CD14-positive monocyte (primary cell): ENCODE measurements at regions not wholly inside any gene's neighbourhood (a gene's known extent, or its start where the extent isn't known, plus 50 kb on each side); places are given as distances from the start of the nearest gene placed in this dataset.

ENCODE experiments used
- DNase-seq, 3 donors: peaks; one replicate each; pipeline ENCODE4 v3.0.0-alpha.2; 2011 to 2022
- H2AFZ ChIP-seq: 2 replicates; pipeline ENCODE4 v1.6.0; 2012; ENCODE audit warnings: mild to moderate bottlenecking, low read depth, low read length, inconsistent platforms; ENCODE audit not compliant: insufficient read depth, poor library complexity, severe bottlenecking
- H3K27ac ChIP-seq, 2 donors: 1 replicate in 1 of 2; 2 replicates in 1 of 2; pipeline ENCODE4 v1.5.1; 2012 to 2013; ENCODE audit warnings: low read length in 2 of 2, control low read depth in 1 of 2, inconsistent platforms in 1 of 2, low read depth in 1 of 2, mild to moderate bottlenecking in 1 of 2
- H3K27me3 ChIP-seq, 2 donors: one replicate each; pipeline versions ENCODE4 v1.6.0 to v1.6.1; 2011 to 2013; ENCODE audit warnings: low read length in 2 of 2; ENCODE audit not compliant: control insufficient read depth in 2 of 2, insufficient read depth in 2 of 2
- H3K36me3 ChIP-seq, 2 donors: replicated peaks in 1 of 2; 1 replicate in 1 of 2; 2 replicates in 1 of 2; pipeline versions ENCODE4 v1.5.1 to v1.6.1; 2012 to 2013; ENCODE audit warnings: low read length in 2 of 2, control low read depth in 1 of 2, inconsistent platforms in 1 of 2, mild to moderate bottlenecking in 1 of 2; ENCODE audit not compliant: insufficient read depth in 2 of 2, control insufficient read depth in 1 of 2
- H3K4me1 ChIP-seq, 2 donors: 1 replicate in 1 of 2; 2 replicates in 1 of 2; pipeline versions ENCODE4 v1.5.1 to v1.6.1; 2012 to 2013; ENCODE audit warnings: low read length in 2 of 2, control low read depth in 1 of 2, inconsistent platforms in 1 of 2, mild to moderate bottlenecking in 1 of 2, moderate library complexity in 1 of 2; ENCODE audit not compliant: insufficient read depth in 2 of 2, control insufficient read depth in 1 of 2
- H3K4me2 ChIP-seq: replicated peaks from 2 replicates; pipeline ENCODE3; 2012; ENCODE audit warnings: low read length, moderate library complexity, mild to moderate bottlenecking; ENCODE audit not compliant: poor library complexity, severe bottlenecking; ENCODE audit errors: extremely low read depth
- H3K4me3 ChIP-seq, 3 experiments: fragments of 200-600 bp in 1 of 3; sonication (generic) in 1 of 3; replicated peaks in 1 of 3; 1 replicate in 2 of 3; 2 replicates in 1 of 3; pipeline ENCODE4 v1.5.1; 2011 to 2013; ENCODE audit warnings: low read length in 3 of 3, mild to moderate bottlenecking in 3 of 3, control low read depth in 2 of 3, low read depth in 2 of 3, inconsistent platforms in 1 of 3, moderate library complexity in 1 of 3
- H3K79me2 ChIP-seq: 2 replicates; pipeline ENCODE4 v1.6.0; 2012; ENCODE audit warnings: mild to moderate bottlenecking, control low read depth, inconsistent platforms, low read length, moderate library complexity; ENCODE audit not compliant: insufficient read depth
- H3K9ac ChIP-seq: 2 replicates; pipeline ENCODE4 v1.6.0; 2017; ENCODE audit warnings: low read length, mild to moderate bottlenecking; ENCODE audit not compliant: insufficient read depth, poor library complexity, severe bottlenecking
- H3K9me3 ChIP-seq, 2 donors: replicated peaks in 1 of 2; 1 replicate in 1 of 2; 2 replicates in 1 of 2; pipeline versions ENCODE4 v1.5.1 to v1.6.1; 2012 to 2013; ENCODE audit warnings: low read length in 2 of 2, control low read depth in 1 of 2; ENCODE audit not compliant: control insufficient read depth in 1 of 2, insufficient read depth in 1 of 2
- H4K20me1 ChIP-seq: 2 replicates; pipeline ENCODE4 v1.6.0; 2012; ENCODE audit warnings: mild to moderate bottlenecking, low read length, control low read depth, moderate library complexity; ENCODE audit not compliant: insufficient read depth
- H3K27ac Mint-ChIP-seq, 7 donors: one replicate each; pipeline ENCODE4 v1.8.0; 2020; ENCODE audit warnings: mild to moderate bottlenecking in 7 of 7, mixed read lengths in 7 of 7, moderate library complexity in 6 of 7, inconsistent platforms in 2 of 7
- H3K27me3 Mint-ChIP-seq, 3 donors: one replicate each; pipeline ENCODE4 v1.8.0; 2021 to 2022; ENCODE audit warnings: low read depth in 3 of 3, mild to moderate bottlenecking in 3 of 3, mixed read lengths in 3 of 3, moderate library complexity in 3 of 3, inconsistent platforms in 1 of 3
- H3K36me3 Mint-ChIP-seq, 2 donors: one replicate each; pipeline ENCODE4 v1.8.0; 2020; ENCODE audit warnings: mixed read lengths in 2 of 2, inconsistent platforms in 1 of 2, mild to moderate bottlenecking in 1 of 2
- H3K4me1 Mint-ChIP-seq: one replicate; pipeline ENCODE4 v1.8.0; 2020; ENCODE audit warnings: mild to moderate bottlenecking, mixed read lengths
- H3K4me3 Mint-ChIP-seq, 2 donors: one replicate each; pipeline ENCODE4 v1.8.0; 2020; ENCODE audit warnings: mild to moderate bottlenecking in 2 of 2, mixed read lengths in 2 of 2, moderate library complexity in 1 of 2
- H3K9me3 Mint-ChIP-seq, 7 donors: one replicate each; pipeline ENCODE4 v1.8.0; 2020 to 2022; ENCODE audit warnings: mixed read lengths in 7 of 7, mild to moderate bottlenecking in 6 of 7, moderate library complexity in 6 of 7, inconsistent platforms in 2 of 7
- CTCF ChIP-seq: fragments of 200-600 bp; IDR thresholded peaks from one replicate; pipeline ENCODE4 v1.8.0; 2022; ENCODE audit warnings: antibody characterized with exemption, mild to moderate bottlenecking
- WGBS: methylation state at CpG from one replicate; pipeline ENCODE4 v1.1.5; 2013; ENCODE audit warnings: missing lambda C conversion rate; ENCODE audit not compliant: insufficient coverage; 5-methylcytosine and 5-hydroxymethylcytosine counted together
- intact Hi-C, 2 donors: fragments of 100-400 bp; cut with micrococcal nuclease; formaldehyde crosslinking; loops; one replicate each; pipeline versions ENCODE4 v1.15.0 to v1.15.1; 2023

GRCh38 chr2:2779727-2780126, 448.7 kb upstream of the MYT1L start:
- Mint-ChIP-seq H3K9me3 (peaks cover 16 to 33% (median 25%) of the 10 kb centered on the region in 7 donors), H3K27ac (no peak overlapping the region), H3K4me1 (no peaks in the 10 kb centered on the region), H3K27me3 (peaks cover 0 to 8% (median 0%) of the 10 kb centered on the region in 3 donors), H3K4me3 (no peak overlapping the region), H3K36me3 (no peaks in the 10 kb centered on the region)
- H3K4me2 ChIP-seq: no peak overlapping the region
- H3K27me3 ChIP-seq: no peaks in the 10 kb centered on the region
- intact Hi-C loops: no loop called here
- no peaks in the 10 kb centered on the region for H3K4me1 ChIP-seq
- no peaks in the 10 kb centered on the region for H3K79me2 ChIP-seq
- no peak overlapping the region for H2AFZ ChIP-seq
- DNase-seq: no peak
- no peak overlapping the region for H3K9ac ChIP-seq
- H3K9me3 ChIP-seq: peaks cover 5 to 23% of the 10 kb centered on the region in 2 donors
- TF ChIP-seq CTCF: no peak
- no peak overlapping the region for H3K4me3 ChIP-seq
- H3K36me3 ChIP-seq: no peaks in the 10 kb centered on the region
- no peaks in the 10 kb centered on the region for H4K20me1 ChIP-seq
- WGBS: 83% methylated on average over 3 of the region's 3 CpGs
- H3K27ac ChIP-seq: no peak overlapping the region

- Mint-ChIP-seq H3K27me3 (peaks cover 0 to 8% (median 2%) of the 10 kb centered on the region in 3 donors), H3K9me3 (peaks cover 16 to 31% (median 23%) of the 10 kb centered on the region in 7 donors), H3K4me1 (no peaks in the 10 kb centered on the region), H3K4me3 (no peak overlapping the region), H3K36me3 (no peaks in the 10 kb centered on the region), H3K27ac (no peak overlapping the region)
- H3K9me3 ChIP-seq: peaks cover 5 to 29% of the 10 kb centered on the region in 2 donors
- intact Hi-C loops: no loop called here
- no peaks in the 10 kb centered on the region for H3K27me3 ChIP-seq
- H3K79me2 ChIP-seq: no peaks in the 10 kb centered on the region
- DNase-seq: no peak
- no peaks in the 10 kb centered on the region for H3K4me1 ChIP-seq
- H4K20me1 ChIP-seq: no peaks in the 10 kb centered on the region
- no peak overlapping the region for H3K4me2 ChIP-seq
- no peak overlapping the region for H3K27ac ChIP-seq
- H2AFZ ChIP-seq: no peak overlapping the region
- no peaks in the 10 kb centered on the region for H3K36me3 ChIP-seq
- no peak for TF ChIP-seq CTCF
- no peak overlapping the region for H3K9ac ChIP-seq
- WGBS: 100% methylated on average over 2 of the region's 2 CpGs
- H3K4me3 ChIP-seq: no peak overlapping the region
Measured at GRCh38 chr2:2777876-2778275, 446.8 kb upstream of the MYT1L start.
